ENCODE measurements at regions not wholly inside any gene's neighbourhood (a gene's known extent, or its start where the extent isn't known, plus 50 kb on each side); places are given as distances from the start of the nearest gene placed in this dataset.
"Not testable (repeated sequence)": the region's sequence is repeated elsewhere in the genome, so short reads cannot be mapped to it uniquely, and the experiment has no call there.

DNA sequence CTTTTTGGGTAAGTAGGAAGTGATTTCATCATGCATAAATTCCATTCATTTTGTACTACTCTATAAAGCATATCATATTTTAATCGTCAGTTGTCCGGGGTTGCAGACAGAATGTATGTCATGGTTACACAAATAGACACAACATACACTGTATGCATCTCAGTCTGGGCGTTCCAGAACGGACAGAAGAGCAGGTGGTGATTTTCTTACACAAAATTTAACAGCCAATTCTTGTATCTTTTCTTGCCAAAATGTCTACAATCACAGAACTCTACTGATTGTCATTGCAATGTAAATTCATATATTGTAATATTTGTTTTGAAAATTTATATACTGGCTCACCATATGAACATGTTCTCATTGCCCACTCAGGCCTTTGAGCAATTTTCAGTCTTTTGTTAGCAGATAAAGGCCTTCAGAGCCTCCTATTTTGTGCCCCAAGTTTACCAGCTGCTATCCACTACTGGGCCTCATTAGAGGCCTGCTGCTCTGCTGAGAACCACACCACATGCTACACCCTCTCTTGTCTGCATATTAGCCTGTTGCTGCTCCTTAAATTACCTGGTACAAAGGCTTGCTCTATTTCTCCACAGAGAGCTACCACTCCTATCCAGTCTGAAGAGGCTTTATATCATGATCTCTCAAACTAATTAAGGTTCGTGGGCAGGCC, 61.5 kb downstream of the PRDM13 start:
- Histone ChIP-seq H3K36me3 (ENCODE audit: low read depth, missing control alignments) (no peaks in the 10 kb centered on the region), H3K4me1 (no peaks in the 10 kb centered on the region), H3K4me3 (no peak overlapping the region), H3K9me3 (no peaks in the 10 kb centered on the region), H3K27me3 (no peaks in the 10 kb centered on the region), H3K27ac (no peak overlapping the region)
- TF ChIP-seq CTCF (IDR thresholded peaks at IDR 0.05), result no peak
- no peak for TF ChIP-seq POLR2A (IDR thresholded peaks at IDR 0.05)
- WGBS, 2 donors, result 65 to 87% methylated on average over 5 of the region's 5 CpGs
- intact Hi-C loops (cut with DNase I; ENCODE audit: low total_unique reads), result no loop called here
- no peak for DNase-seq

DNA sequence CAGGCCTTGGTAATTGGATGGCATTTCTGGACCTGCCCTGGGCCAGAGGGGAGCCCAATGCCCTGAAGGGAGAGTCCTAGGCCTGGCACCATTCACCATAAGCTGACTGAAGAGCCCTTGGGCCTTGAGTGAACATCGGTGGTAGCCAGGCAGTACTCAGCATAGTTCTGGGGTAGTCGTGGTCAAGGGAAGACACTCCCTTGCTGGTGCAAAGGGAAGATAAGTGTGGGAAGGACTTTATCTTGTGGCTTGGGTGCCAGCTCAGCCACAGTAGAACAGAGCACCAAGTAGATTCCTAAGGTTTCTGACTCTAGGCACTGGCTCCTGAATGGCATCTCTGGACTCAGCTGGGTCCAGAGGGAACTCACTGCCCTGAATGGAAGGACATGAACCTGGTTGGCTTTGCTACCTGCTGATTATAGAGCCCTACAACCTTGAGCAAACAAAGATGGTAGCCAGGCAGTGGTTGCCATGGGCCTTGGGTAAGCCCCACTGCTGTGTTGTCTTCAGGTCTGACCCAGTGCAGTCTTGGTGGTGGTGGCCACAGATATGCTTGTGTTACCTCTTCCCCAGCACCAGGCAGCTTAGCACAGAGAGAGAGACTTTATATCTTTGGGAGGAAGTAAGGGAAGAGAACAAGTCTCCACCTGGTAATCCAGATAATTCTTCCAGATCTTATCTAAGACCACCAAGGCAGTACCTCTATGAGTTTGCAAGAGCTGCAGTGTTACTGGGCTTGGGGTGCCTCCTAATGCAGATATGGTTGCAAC, 83.5 kb downstream of the PRDM13 start:
- intact Hi-C loops (cut with DNase I; ENCODE audit: low total_unique reads), result no loop called here
- no peak for DNase-seq
- TF ChIP-seq CTCF (IDR thresholded peaks at IDR 0.05) (no peak), POLR2A (IDR thresholded peaks at IDR 0.05) (no peak)
- Histone ChIP-seq H3K4me1 (no peaks in the 10 kb centered on the region), H3K36me3 (ENCODE audit: low read depth, missing control alignments) (no peaks in the 10 kb centered on the region), H3K27ac (no peak overlapping the region), H3K27me3 (no peaks in the 10 kb centered on the region), H3K4me3 (no peak overlapping the region), H3K9me3 (no peaks in the 10 kb centered on the region)
- WGBS, 2 donors, result 76 to 100% methylated on average over 2 of the region's 2 CpGs

GRCh38 chr6:99702287-99702686, 95.7 kb downstream of the PRDM13 start:
- H3K27ac ChIP-seq; H3K36me3 ChIP-seq (ENCODE audit: low read depth, missing control alignments); DNase-seq; H3K27me3 ChIP-seq; H3K9me3 ChIP-seq; H3K4me3 ChIP-seq; intact Hi-C loops (cut with DNase I; ENCODE audit: low total_unique reads); H3K4me1 ChIP-seq: not testable (repeated sequence)
- WGBS, 2 donors, result 94 to 96% methylated on average over 8 to 9 of the region's 9 CpGs

DNA sequence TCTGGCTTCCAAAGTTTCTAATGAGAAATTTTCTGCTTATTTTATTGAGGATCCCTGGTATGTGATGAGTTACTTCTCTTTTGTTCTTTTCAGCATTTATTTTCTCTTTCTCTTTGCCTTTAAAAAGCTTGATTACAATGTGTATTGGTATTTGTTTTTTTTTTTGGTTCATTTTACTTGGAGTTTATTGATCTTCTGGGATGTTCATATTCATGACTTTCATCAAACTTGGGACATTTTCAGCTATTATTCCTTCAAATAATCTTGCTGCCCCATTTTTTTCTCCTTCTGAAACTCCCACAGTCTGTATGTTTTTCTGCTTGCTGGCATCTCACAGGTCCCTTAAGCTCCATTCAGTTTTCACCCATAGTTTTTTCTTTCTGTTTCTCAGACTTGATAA, 102.4 kb downstream of the PRDM13 start:
- Histone ChIP-seq H3K9me3 (no peaks in the 10 kb centered on the region), H3K4me1 (no peaks in the 10 kb centered on the region), H3K36me3 (ENCODE audit: low read depth, missing control alignments) (no peaks in the 10 kb centered on the region), H3K27me3 (no peaks in the 10 kb centered on the region), H3K4me3 (no peak overlapping the region), H3K27ac (no peak overlapping the region)
- TF ChIP-seq POLR2A (IDR thresholded peaks at IDR 0.05) (no peak), CTCF (IDR thresholded peaks at IDR 0.05) (no peak)
- intact Hi-C loops (cut with DNase I; ENCODE audit: low total_unique reads), result no loop called here
- no peak for DNase-seq

DNA sequence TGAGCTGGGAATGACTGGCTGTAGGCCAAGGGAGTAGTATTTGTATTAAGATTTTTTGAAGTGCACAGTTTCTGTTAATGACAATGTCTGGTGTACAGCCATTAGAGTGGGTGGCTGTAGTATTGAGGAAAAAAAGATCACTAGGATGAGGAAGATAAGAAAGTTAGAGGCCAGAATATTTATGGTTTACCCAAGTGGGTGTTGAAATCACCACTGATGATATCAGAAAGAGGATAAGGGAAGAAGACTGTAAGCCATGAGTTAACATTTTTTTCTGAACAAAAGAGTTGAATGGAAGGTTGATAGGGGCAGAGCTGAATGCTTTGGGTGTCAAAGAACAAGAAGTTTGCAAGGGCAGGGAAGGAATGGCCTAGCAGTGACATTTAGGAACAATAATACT, 104.7 kb downstream of the PRDM13 start:
- no peak for DNase-seq
- Histone ChIP-seq H3K27me3 (no peaks in the 10 kb centered on the region), H3K36me3 (ENCODE audit: low read depth, missing control alignments) (no peaks in the 10 kb centered on the region), H3K4me3 (no peak overlapping the region), H3K27ac (no peak overlapping the region), H3K9me3 (no peaks in the 10 kb centered on the region), H3K4me1 (no peaks in the 10 kb centered on the region)
- TF ChIP-seq CTCF (IDR thresholded peaks at IDR 0.05) (no peak), POLR2A (IDR thresholded peaks at IDR 0.05) (no peak)
- intact Hi-C loops (cut with DNase I; ENCODE audit: low total_unique reads), result no loop called here

All from testis (tissue), 2 donors.